Natural killer cell (primary cell): ENCODE measurements at regions not wholly inside any gene's neighbourhood (a gene's known extent, or its start where the extent isn't known, plus 50 kb on each side); places are given as distances from the start of the nearest gene placed in this dataset.

Source experiments
- ATAC-seq, 3 donors: fragments of 150-1000 bp in 2 of 3; fragments of 200-7000 bp in 1 of 3; cut with Tn5 transposase; 1 replicate in 1 of 3; 2 replicates in 2 of 3; pipeline ENCODE4 v1.10.0; 2021; ENCODE audit warnings: mild to moderate bottlenecking in 2 of 3, moderate library complexity in 2 of 3
- DNase-seq, 2 donors: peaks; one replicate each; pipeline versions ENCODE4 v3.0.0 to v3.0.0-alpha.2; 2013 to 2021; ENCODE audit warnings: mixed read lengths in 1 of 2
- H3K27ac ChIP-seq: one replicate; pipeline ENCODE4 v1.5.1; 2013; ENCODE audit warnings: mild to moderate bottlenecking, low read length
- H3K27me3 ChIP-seq: one replicate; pipeline ENCODE4 v1.6.1; 2013; ENCODE audit warnings: low read length; ENCODE audit not compliant: control insufficient read depth, insufficient read depth
- H3K36me3 ChIP-seq: one replicate; pipeline ENCODE4 v1.6.1; 2013; ENCODE audit warnings: low read length; ENCODE audit not compliant: control insufficient read depth, insufficient read depth
- H3K4me1 ChIP-seq: one replicate; pipeline ENCODE4 v1.6.1; 2013; ENCODE audit warnings: low read length; ENCODE audit not compliant: control insufficient read depth, insufficient read depth
- H3K4me3 ChIP-seq: one replicate; pipeline ENCODE4 v1.5.1; 2013; ENCODE audit warnings: low read length
- H3K9me3 ChIP-seq: one replicate; pipeline ENCODE4 v1.6.1; 2013; ENCODE audit warnings: low read length; ENCODE audit not compliant: control insufficient read depth, insufficient read depth
- H3K27ac Mint-ChIP-seq, 2 donors: one replicate each; pipeline ENCODE4 v1.8.0; 2022; ENCODE audit warnings: mild to moderate bottlenecking in 2 of 2, mixed read lengths in 2 of 2, moderate library complexity in 1 of 2
- H3K27me3 Mint-ChIP-seq, 2 donors: one replicate each; pipeline ENCODE4 v1.8.0; 2022; ENCODE audit warnings: low read depth in 2 of 2, mixed read lengths in 2 of 2
- H3K36me3 Mint-ChIP-seq: one replicate; pipeline ENCODE4 v1.8.0; 2022; ENCODE audit warnings: mixed read lengths
- H3K4me1 Mint-ChIP-seq, 2 donors: one replicate each; pipeline ENCODE4 v1.8.0; 2022; ENCODE audit warnings: mixed read lengths in 2 of 2
- H3K4me3 Mint-ChIP-seq: one replicate; pipeline ENCODE4 v1.8.0; 2022; ENCODE audit warnings: mild to moderate bottlenecking, moderate library complexity, mixed read lengths
- H3K9me3 Mint-ChIP-seq, 2 donors: one replicate each; pipeline ENCODE4 v1.8.0; 2022; ENCODE audit warnings: mixed read lengths in 2 of 2
- WGBS: methylation state at CpG from one replicate; pipeline ENCODE4 v1.1.7; 2013; ENCODE audit warnings: missing lambda C conversion rate; ENCODE audit not compliant: insufficient coverage; 5-methylcytosine and 5-hydroxymethylcytosine counted together
- intact Hi-C: fragments of 100-400 bp; cut with micrococcal nuclease; formaldehyde crosslinking; loops from one replicate; pipeline ENCODE4 v1.14.2; 2022
- TF ChIP-seq, protein P1 (sequence below): fragments of 200-600 bp; IDR thresholded peaks from one replicate; pipeline ENCODE4 v1.8.0; 2022; ENCODE audit warnings: antibody characterized with exemption

DNA sequence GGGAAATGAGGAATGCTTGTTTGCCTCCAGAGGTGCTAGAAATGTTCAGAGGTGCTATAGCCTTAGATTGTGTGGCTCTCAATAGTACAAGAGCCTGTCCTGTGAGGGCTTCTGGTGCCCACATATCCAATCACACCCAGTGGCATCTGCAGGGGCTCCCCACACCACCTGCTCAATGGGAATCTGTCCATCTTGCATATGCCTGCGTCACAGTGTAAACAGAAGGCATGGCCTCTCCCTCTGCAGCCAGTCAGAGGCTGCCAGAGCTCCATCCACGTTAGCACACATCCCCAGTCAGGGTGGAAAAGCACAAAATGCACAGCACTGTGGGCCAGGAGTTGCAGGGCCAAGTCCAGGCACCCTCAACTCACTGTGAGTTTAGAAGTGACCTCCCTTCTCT lies 113.6 kb upstream of the GRIK3 start:
- intact Hi-C loops = no loop called here
- no peaks in the 10 kb centered on the region for H3K9me3 ChIP-seq
- Mint-ChIP-seq H3K4me1 (no peaks in the 10 kb centered on the region), H3K9me3 (no peaks in the 10 kb centered on the region), H3K27ac (no peak overlapping the region), H3K36me3 (no peaks in the 10 kb centered on the region), H3K27me3 (peaks cover 13 to 20% of the 10 kb centered on the region in 2 donors), H3K4me3 (no peak overlapping the region)
- TF ChIP-seq, protein P1, sequence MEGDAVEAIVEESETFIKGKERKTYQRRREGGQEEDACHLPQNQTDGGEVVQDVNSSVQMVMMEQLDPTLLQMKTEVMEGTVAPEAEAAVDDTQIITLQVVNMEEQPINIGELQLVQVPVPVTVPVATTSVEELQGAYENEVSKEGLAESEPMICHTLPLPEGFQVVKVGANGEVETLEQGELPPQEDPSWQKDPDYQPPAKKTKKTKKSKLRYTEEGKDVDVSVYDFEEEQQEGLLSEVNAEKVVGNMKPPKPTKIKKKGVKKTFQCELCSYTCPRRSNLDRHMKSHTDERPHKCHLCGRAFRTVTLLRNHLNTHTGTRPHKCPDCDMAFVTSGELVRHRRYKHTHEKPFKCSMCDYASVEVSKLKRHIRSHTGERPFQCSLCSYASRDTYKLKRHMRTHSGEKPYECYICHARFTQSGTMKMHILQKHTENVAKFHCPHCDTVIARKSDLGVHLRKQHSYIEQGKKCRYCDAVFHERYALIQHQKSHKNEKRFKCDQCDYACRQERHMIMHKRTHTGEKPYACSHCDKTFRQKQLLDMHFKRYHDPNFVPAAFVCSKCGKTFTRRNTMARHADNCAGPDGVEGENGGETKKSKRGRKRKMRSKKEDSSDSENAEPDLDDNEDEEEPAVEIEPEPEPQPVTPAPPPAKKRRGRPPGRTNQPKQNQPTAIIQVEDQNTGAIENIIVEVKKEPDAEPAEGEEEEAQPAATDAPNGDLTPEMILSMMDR = no peak
- WGBS = 55% methylated on average over 2 of the region's 2 CpGs
- no peaks in the 10 kb centered on the region for H3K36me3 ChIP-seq
- ATAC-seq (no peak), DNase-seq (no peak)
- no peak overlapping the region for H3K27ac ChIP-seq
- H3K4me1 ChIP-seq = no peaks in the 10 kb centered on the region
- no peak overlapping the region for H3K4me3 ChIP-seq
- no peaks in the 10 kb centered on the region for H3K27me3 ChIP-seq

DNA sequence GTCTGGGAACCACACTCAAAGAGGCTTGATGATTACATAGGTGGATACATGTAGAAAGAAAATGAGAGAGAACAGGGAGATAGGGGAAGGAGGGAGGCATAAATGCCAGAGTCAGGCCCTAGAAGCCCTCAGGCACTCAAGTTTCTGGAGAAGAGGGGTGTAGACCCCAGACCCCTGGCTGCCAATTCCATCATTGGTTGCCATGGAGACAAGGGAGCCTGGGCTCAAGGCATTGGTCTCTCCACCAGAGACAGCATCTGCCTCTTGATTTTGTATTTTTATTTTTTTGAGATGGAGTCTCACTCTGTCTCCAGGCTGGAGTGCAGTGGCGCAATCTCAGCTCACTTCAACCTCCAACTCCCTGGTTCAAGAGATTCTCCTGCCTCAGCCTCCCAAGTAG lies 114.3 kb upstream of the GRIK3 start:
- Histone ChIP-seq H3K27me3 (no peaks in the 10 kb centered on the region), H3K9me3 (no peaks in the 10 kb centered on the region), H3K27ac (no peak overlapping the region), H3K4me1 (no peaks in the 10 kb centered on the region), H3K36me3 (no peaks in the 10 kb centered on the region), H3K4me3 (no peak overlapping the region)
- H3K36me3 Mint-ChIP-seq = no peaks in the 10 kb centered on the region
- TF ChIP-seq, protein P1 = no peak
- intact Hi-C loops = no loop called here
- 73% methylated on average over 1 of the region's 1 CpG for WGBS
- H3K27ac Mint-ChIP-seq = no peak overlapping the region
- no peak for ATAC-seq
- no peaks in the 10 kb centered on the region for H3K4me1 Mint-ChIP-seq
- no peak for DNase-seq
- H3K4me3 Mint-ChIP-seq = no peak overlapping the region
- peaks cover 13 to 20% of the 10 kb centered on the region in 2 donors for H3K27me3 Mint-ChIP-seq
- no peaks in the 10 kb centered on the region for H3K9me3 Mint-ChIP-seq

DNA sequence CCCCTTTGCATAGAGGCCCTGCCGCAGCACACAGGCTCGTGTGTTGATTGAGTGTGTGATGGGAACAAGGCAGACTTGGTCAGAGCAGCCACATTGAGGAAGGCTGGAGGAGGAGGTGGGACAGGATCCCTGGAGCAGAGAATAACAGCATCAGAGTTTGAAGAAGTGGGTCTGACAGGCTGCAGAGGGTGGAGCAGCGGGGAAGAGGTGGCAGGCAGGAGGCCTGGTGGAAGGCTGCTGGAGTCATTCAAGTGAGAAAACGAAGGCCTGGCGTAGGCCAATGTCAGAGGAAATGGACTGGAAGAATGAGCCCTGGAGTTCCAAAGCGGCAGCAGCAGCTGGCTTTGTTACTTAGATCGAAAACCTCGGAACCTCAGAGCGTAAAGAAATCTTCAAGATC lies 115.0 kb upstream of the GRIK3 start:
- H3K27me3 ChIP-seq = no peaks in the 10 kb centered on the region
- H3K36me3 ChIP-seq = no peaks in the 10 kb centered on the region
- intact Hi-C loops = no loop called here
- no peak overlapping the region for H3K4me3 Mint-ChIP-seq
- WGBS = 84% methylated on average over 9 of the region's 9 CpGs
- H3K27ac ChIP-seq = no peak overlapping the region
- H3K4me3 ChIP-seq = no peak overlapping the region
- no peak for ATAC-seq
- H3K36me3 Mint-ChIP-seq = no peaks in the 10 kb centered on the region
- peaks cover 12 to 23% of the 10 kb centered on the region in 2 donors for H3K27me3 Mint-ChIP-seq
- TF ChIP-seq, protein P1 = no peak
- no peaks in the 10 kb centered on the region for H3K4me1 ChIP-seq
- H3K4me1 Mint-ChIP-seq = no peaks in the 10 kb centered on the region
- DNase-seq = no peak
- no peaks in the 10 kb centered on the region for H3K9me3 ChIP-seq
- H3K27ac Mint-ChIP-seq = no peak overlapping the region
- no peaks in the 10 kb centered on the region for H3K9me3 Mint-ChIP-seq

DNA sequence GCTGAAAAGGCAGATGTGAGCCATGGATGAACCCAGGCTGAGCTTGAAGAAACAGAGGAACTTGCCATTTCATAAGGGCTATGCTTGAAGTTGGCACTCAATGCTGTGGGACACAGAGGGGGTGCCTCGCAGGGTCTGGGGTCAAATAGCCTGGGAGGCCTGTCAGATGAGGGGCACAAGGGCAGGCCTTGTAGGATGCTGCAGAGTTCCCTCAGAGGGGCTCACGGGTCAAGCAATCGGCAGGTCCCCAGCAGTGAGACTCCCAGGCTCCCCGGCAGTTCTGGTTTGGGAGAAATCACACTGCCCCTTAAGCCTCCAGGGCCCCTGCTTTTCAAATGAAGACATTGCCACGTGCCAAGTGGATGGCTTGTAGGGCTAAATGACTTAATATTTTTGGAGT lies 116.7 kb upstream of the GRIK3 start:
- Mint-ChIP-seq H3K4me1 (no peaks in the 10 kb centered on the region), H3K36me3 (no peaks in the 10 kb centered on the region), H3K9me3 (no peaks in the 10 kb centered on the region), H3K27ac (no peak overlapping the region), H3K27me3 (peaks cover 19 to 20% of the 10 kb centered on the region in 2 donors), H3K4me3 (no peak overlapping the region)
- Histone ChIP-seq H3K4me1 (no peaks in the 10 kb centered on the region), H3K4me3 (no peak overlapping the region), H3K27ac (no peak overlapping the region), H3K36me3 (no peaks in the 10 kb centered on the region), H3K27me3 (no peaks in the 10 kb centered on the region), H3K9me3 (no peaks in the 10 kb centered on the region)
- no peak for ATAC-seq
- no peak for DNase-seq
- TF ChIP-seq, protein P1 = no peak
- intact Hi-C loops = no loop called here
- 66% methylated on average over 5 of the region's 5 CpGs for WGBS
